ENCODE measurements at regions not wholly inside any gene's neighbourhood (a gene's known extent, or its start where the extent isn't known, plus 50 kb on each side); places are given as distances from the start of the nearest gene placed in this dataset.

DNA sequence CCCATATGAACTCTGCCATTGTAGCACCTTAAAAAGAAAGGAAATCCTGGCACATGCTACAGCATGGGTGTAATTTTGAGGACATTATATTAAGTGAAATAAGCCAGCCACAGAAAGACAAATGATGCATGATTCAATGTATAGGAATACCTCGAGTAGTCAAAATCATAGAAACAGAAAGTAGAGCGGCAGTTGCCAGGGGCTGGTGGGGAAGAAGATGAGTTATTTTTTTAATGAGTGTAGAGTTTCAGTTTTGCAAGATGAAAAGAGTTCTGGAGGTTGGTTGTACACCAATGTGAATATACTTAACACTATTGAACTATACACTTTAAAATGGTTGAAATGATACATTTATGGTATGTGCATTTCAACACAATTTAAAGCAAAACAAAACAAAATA lies 133.0 kb downstream of the ZDHHC21 start:
- Histone ChIP-seq H3K4me1 (ENCODE audit: control insufficient read depth, insufficient read depth, low read length, poor library complexity, severe bottlenecking) (no peaks in the 10 kb centered on the region), H3K27me3 (ENCODE audit: control insufficient read depth, insufficient read depth, low read length) (no peaks in the 10 kb centered on the region), H3K9me3 (ENCODE audit: control insufficient read depth in 2 of 2, low read length in 2 of 2) (no peaks in the 10 kb centered on the region), H3K4me3 (ENCODE audit: low read depth, low read length) (no peak overlapping the region), H3K36me3 (ENCODE audit: control insufficient read depth, insufficient read depth, low read length) (no peaks in the 10 kb centered on the region), H3K27ac (ENCODE audit: insufficient read depth, low read length, poor library complexity, severe bottlenecking) (no peak overlapping the region)
- H3K36me3 Mint-ChIP-seq, result no peaks in the 10 kb centered on the region
- no peak overlapping the region for H3K4me3 Mint-ChIP-seq
- ATAC-seq (ENCODE audit: low read depth in 2 of 2) (no peak), DNase-seq (peak in 1 of 3 donors; percentile 4)
- H3K4me1 Mint-ChIP-seq, result peaks cover 0 to 2% (median 0%) of the 10 kb centered on the region in 4 donors
- peaks cover 10% of the 10 kb centered on the region for H3K27me3 Mint-ChIP-seq
- H3K27ac Mint-ChIP-seq, result no peak overlapping the region
- peaks cover 0 to 4% (median 0%) of the 10 kb centered on the region in 7 donors for H3K9me3 Mint-ChIP-seq

DNA sequence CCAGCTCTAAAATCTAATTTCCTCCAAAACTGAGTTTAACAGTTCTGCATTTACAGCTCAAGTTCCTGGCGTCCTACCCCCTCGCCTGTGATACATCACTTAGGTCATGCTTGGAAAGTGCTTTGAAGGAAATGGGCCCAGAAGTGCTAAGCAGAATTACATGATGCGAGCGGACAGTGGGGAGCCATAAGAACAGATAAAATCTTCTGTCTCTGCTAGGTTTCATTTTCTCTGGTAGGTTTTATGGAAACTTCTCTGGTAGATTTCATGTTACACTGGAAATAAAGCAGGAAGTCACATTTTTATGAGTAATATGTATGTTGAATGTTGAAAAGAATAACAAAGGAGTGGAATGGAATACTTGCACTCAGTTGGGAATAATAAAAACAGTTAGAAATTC lies 138.3 kb downstream of the ZDHHC21 start:
- no peak overlapping the region for H3K27ac ChIP-seq (ENCODE audit: insufficient read depth, low read length, poor library complexity, severe bottlenecking)
- H3K27ac Mint-ChIP-seq, result no peak overlapping the region

DNA sequence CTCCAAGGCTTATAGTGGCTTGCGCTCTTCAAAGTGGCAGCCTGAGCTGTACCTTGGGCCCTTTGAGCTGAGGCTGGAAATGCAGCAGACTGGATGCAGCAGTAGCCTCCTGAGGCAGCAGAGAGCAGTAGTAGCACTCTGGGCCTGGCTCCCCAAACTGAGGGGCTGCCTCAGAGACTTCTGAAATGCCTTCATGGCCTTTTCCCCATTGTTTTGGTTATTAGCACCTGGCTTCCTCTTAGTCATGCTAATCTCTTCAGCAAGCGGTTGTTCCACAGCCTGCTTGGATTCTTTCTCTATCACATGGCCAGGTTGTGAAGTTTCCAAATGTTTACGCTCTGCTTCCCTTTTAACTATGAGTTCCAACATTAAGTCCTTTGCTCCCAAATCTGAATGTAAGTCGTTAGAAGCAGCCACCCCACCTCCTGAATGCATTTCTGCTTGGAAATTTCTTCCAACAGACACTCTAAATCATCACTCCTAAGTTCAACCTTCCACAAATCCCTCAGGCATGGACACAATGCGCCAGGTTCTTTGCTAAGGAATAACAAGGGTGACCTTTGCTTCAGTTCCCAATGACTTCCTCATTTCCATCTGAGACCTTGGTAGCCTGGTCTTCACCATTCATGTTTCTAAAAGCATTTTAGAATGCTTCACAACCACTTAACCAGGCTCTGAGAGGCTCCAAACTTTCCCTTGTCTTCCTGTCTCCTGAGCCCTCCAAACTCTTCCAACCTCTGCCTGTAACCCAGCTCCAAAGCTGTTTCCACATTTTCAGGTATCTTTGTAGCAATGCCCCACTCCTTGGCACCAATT lies 145.8 kb downstream of the ZDHHC21 start:
- no peak overlapping the region for H3K4me3 Mint-ChIP-seq
- ATAC-seq (ENCODE audit: low read depth in 2 of 2), result no peak
- no peak overlapping the region for H3K27ac Mint-ChIP-seq
- no peak for DNase-seq
- peaks cover 4% of the 10 kb centered on the region for H3K27me3 Mint-ChIP-seq
- no peaks in the 10 kb centered on the region for H3K4me1 Mint-ChIP-seq
- H3K9me3 Mint-ChIP-seq, result peaks cover 0 to 1% (median 0%) of the 10 kb centered on the region in 7 donors
- Histone ChIP-seq H3K4me3 (ENCODE audit: low read depth, low read length) (no peak overlapping the region), H3K27me3 (ENCODE audit: control insufficient read depth, insufficient read depth, low read length) (no peaks in the 10 kb centered on the region), H3K36me3 (ENCODE audit: control insufficient read depth, insufficient read depth, low read length) (no peaks in the 10 kb centered on the region), H3K4me1 (ENCODE audit: control insufficient read depth, insufficient read depth, low read length, poor library complexity, severe bottlenecking) (no peaks in the 10 kb centered on the region), H3K9me3 (ENCODE audit: control insufficient read depth in 2 of 2, low read length in 2 of 2) (no peaks in the 10 kb centered on the region), H3K27ac (ENCODE audit: insufficient read depth, low read length, poor library complexity, severe bottlenecking) (no peak overlapping the region)
- H3K36me3 Mint-ChIP-seq, result no peaks in the 10 kb centered on the region

More for the DNA sequence above, 138.3 kb downstream of the ZDHHC21 start:
- H3K9me3 Mint-ChIP-seq, result peaks cover 0 to 6% (median 0%) of the 10 kb centered on the region in 7 donors
- Histone ChIP-seq H3K4me1 (ENCODE audit: control insufficient read depth, insufficient read depth, low read length, poor library complexity, severe bottlenecking) (no peaks in the 10 kb centered on the region), H3K4me3 (ENCODE audit: low read depth, low read length) (no peak overlapping the region), H3K36me3 (ENCODE audit: control insufficient read depth, insufficient read depth, low read length) (no peaks in the 10 kb centered on the region), H3K9me3 (ENCODE audit: control insufficient read depth in 2 of 2, low read length in 2 of 2) (no peaks in the 10 kb centered on the region), H3K27me3 (ENCODE audit: control insufficient read depth, insufficient read depth, low read length) (no peaks in the 10 kb centered on the region)
- H3K4me1 Mint-ChIP-seq, result no peaks in the 10 kb centered on the region
- H3K36me3 Mint-ChIP-seq, result no peaks in the 10 kb centered on the region
- peaks cover 10% of the 10 kb centered on the region for H3K27me3 Mint-ChIP-seq
- DNase-seq, result no peak
- ATAC-seq (ENCODE audit: low read depth in 2 of 2), result no peak
- H3K4me3 Mint-ChIP-seq, result no peak overlapping the region

DNA sequence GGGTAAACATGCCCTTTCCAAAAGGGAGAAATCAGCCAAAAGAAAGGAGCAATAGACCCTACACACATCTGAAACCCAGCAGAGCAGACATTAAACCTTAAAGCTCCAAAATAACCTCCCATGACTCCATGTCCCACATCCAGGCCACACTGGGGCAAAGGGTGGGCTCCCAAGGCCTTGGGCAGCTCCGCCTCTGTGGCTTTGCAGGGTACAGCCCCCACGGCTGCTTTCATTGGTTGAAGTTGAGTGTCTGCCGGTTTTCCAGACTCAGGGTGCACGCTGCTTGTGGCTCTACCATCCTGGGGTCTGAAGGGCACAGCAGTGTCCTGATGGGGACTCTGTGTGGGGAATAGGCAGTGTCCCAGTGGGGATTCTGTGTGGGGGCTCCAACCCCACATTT lies 146.5 kb downstream of the ZDHHC21 start:
- no peak for DNase-seq
- peaks cover 4% of the 10 kb centered on the region for H3K27me3 Mint-ChIP-seq
- no peak overlapping the region for H3K4me3 Mint-ChIP-seq
- Histone ChIP-seq H3K4me1 (ENCODE audit: control insufficient read depth, insufficient read depth, low read length, poor library complexity, severe bottlenecking) (no peaks in the 10 kb centered on the region), H3K27ac (ENCODE audit: insufficient read depth, low read length, poor library complexity, severe bottlenecking) (no peak overlapping the region), H3K4me3 (ENCODE audit: low read depth, low read length) (no peak overlapping the region), H3K9me3 (ENCODE audit: control insufficient read depth in 2 of 2, low read length in 2 of 2) (no peaks in the 10 kb centered on the region), H3K36me3 (ENCODE audit: control insufficient read depth, insufficient read depth, low read length) (no peaks in the 10 kb centered on the region), H3K27me3 (ENCODE audit: control insufficient read depth, insufficient read depth, low read length) (no peaks in the 10 kb centered on the region)
- no peaks in the 10 kb centered on the region for H3K36me3 Mint-ChIP-seq
- no peak for ATAC-seq (ENCODE audit: low read depth in 2 of 2)
- no peaks in the 10 kb centered on the region for H3K4me1 Mint-ChIP-seq
- peaks cover 0 to under 1% (median 0%) of the 10 kb centered on the region in 7 donors for H3K9me3 Mint-ChIP-seq
- H3K27ac Mint-ChIP-seq, result no peak overlapping the region

DNA sequence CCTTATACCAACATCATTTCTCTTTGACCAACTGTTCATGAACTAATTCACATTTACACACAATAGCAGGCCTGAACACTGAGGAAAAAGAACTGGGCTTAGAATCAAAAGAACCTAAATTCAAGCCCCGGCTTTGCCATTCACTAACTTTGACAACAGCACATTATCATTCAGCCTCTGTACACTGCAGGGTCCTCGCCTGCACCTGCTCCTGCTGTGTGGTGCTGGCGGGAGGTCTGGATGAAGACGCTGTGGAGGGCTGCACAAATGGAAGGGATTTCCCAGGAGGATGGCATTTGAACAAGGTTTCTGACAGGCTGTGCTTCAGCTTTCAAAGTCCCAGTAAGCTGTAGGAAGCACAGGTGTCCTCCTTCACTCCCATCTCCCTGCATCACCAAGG lies 151.2 kb downstream of the ZDHHC21 start:
- no peaks in the 10 kb centered on the region for H3K36me3 Mint-ChIP-seq
- H3K27ac Mint-ChIP-seq, result no peak overlapping the region
- Histone ChIP-seq H3K36me3 (ENCODE audit: control insufficient read depth, insufficient read depth, low read length) (no peaks in the 10 kb centered on the region), H3K27me3 (ENCODE audit: control insufficient read depth, insufficient read depth, low read length) (no peaks in the 10 kb centered on the region), H3K27ac (ENCODE audit: insufficient read depth, low read length, poor library complexity, severe bottlenecking) (no peak overlapping the region), H3K4me3 (ENCODE audit: low read depth, low read length) (no peak overlapping the region), H3K9me3 (ENCODE audit: control insufficient read depth in 2 of 2, low read length in 2 of 2) (no peaks in the 10 kb centered on the region), H3K4me1 (ENCODE audit: control insufficient read depth, insufficient read depth, low read length, poor library complexity, severe bottlenecking) (no peaks in the 10 kb centered on the region)
- H3K27me3 Mint-ChIP-seq, result no peaks in the 10 kb centered on the region
- H3K4me3 Mint-ChIP-seq, result no peak overlapping the region
- H3K4me1 Mint-ChIP-seq, result no peaks in the 10 kb centered on the region
- ATAC-seq (ENCODE audit: low read depth in 2 of 2), result no peak
- H3K9me3 Mint-ChIP-seq, result peaks cover 0 to 1% (median 0%) of the 10 kb centered on the region in 7 donors
- no peak for DNase-seq

DNA sequence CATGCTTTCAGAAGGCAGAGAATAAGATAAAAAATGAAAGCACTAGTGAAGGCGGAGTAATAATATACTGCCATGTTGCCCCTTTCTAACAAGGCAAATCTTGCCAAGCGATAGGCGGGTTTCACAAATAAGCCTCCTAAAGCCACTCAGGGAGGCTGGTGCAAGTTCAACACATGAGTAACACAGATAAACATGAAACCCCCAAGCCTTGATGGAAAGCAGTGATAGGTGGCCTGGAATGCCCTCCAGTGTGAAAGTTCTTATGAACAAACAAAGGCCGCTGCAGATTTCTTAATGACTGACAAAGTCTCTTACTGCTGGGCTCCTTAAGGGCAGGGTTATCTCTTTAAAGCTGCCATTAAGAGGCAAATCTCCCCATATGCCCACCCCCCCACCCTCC lies 154.7 kb downstream of the ZDHHC21 start:
- Histone ChIP-seq H3K9me3 (ENCODE audit: control insufficient read depth in 2 of 2, low read length in 2 of 2) (no peaks in the 10 kb centered on the region), H3K27ac (ENCODE audit: insufficient read depth, low read length, poor library complexity, severe bottlenecking) (no peak overlapping the region), H3K4me3 (ENCODE audit: low read depth, low read length) (no peak overlapping the region), H3K36me3 (ENCODE audit: control insufficient read depth, insufficient read depth, low read length) (no peaks in the 10 kb centered on the region), H3K27me3 (ENCODE audit: control insufficient read depth, insufficient read depth, low read length) (no peaks in the 10 kb centered on the region), H3K4me1 (ENCODE audit: control insufficient read depth, insufficient read depth, low read length, poor library complexity, severe bottlenecking) (no peaks in the 10 kb centered on the region)
- Mint-ChIP-seq H3K27ac (no peak overlapping the region), H3K27me3 (no peaks in the 10 kb centered on the region), H3K9me3 (peaks cover 0 to 6% (median 0%) of the 10 kb centered on the region in 7 donors), H3K36me3 (no peaks in the 10 kb centered on the region), H3K4me3 (no peak overlapping the region), H3K4me1 (no peaks in the 10 kb centered on the region)
- DNase-seq (no peak), ATAC-seq (ENCODE audit: low read depth in 2 of 2) (no peak)

DNA sequence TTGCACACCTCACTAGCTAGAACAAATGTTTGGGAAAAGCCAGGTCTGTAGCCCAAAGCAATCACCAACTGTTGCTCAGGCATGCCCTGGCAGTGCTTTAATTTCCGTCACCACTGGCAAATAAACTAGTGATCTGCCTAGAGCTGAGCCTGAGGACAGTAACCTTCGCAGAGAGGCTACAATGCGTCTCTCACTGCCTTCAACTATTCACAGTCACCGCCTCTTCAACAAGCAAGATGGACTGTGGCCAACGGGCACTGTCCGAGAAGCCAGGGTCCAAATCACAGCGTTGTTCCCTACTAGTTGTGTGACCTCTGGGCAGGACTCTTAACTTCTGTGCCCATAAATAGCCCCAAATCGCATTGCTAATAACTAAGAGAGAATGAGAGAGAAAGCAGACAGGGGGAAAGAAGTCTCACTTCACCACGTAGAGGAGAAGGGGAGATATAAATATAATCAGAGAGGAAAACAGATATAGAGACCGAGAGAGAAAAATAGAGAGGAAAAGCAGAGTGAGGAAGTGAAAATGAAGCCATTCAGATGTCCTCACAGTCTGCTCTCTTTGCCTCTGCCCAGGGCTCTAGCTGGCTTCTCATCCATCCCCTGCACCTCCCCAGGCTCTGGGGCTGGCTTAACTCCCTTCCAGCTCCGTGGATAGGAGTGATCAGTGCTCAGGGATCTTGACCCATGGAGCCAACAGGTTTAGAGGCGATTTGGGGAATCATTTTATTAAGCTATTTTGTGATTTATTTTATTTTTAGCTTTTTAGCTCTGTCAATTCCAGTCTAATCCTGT lies 157.9 kb downstream of the ZDHHC21 start:
- Mint-ChIP-seq H3K27ac (no peak overlapping the region), H3K9me3 (peaks cover 0 to 6% (median 0%) of the 10 kb centered on the region in 7 donors), H3K4me1 (no peaks in the 10 kb centered on the region), H3K27me3 (peaks cover 5% of the 10 kb centered on the region), H3K4me3 (no peak overlapping the region), H3K36me3 (no peaks in the 10 kb centered on the region)
- H3K27me3 ChIP-seq (ENCODE audit: control insufficient read depth, insufficient read depth, low read length), result no peaks in the 10 kb centered on the region
- H3K4me3 ChIP-seq (ENCODE audit: low read depth, low read length), result no peak overlapping the region
- DNase-seq (no peak), ATAC-seq (ENCODE audit: low read depth in 2 of 2) (no peak)
- no peak overlapping the region for H3K27ac ChIP-seq (ENCODE audit: insufficient read depth, low read length, poor library complexity, severe bottlenecking)
- H3K4me1 ChIP-seq (ENCODE audit: control insufficient read depth, insufficient read depth, low read length, poor library complexity, severe bottlenecking), result no peaks in the 10 kb centered on the region
- no peaks in the 10 kb centered on the region for H3K36me3 ChIP-seq (ENCODE audit: control insufficient read depth, insufficient read depth, low read length)
- no peaks in the 10 kb centered on the region for H3K9me3 ChIP-seq (ENCODE audit: control insufficient read depth in 2 of 2, low read length in 2 of 2)
